Right lobe of liver (tissue), 4 donors: ENCODE measurements at regions not wholly inside any gene's neighbourhood (a gene's known extent, or its start where the extent isn't known, plus 50 kb on each side); places are given as distances from the start of the nearest gene placed in this dataset.

Source experiments
- POLR2A ChIP-seq: fragments of 450-650 bp; IDR thresholded peaks from one replicate; pipeline ENCODE4 v1.6.1; 2017; ENCODE audit warnings: antibody characterized with exemption, mild to moderate bottlenecking
- TF ChIP-seq, protein P1 (sequence below), 4 donors: fragments of 200-600 bp in 3 of 4; fragments of 450-650 bp in 1 of 4; IDR thresholded peaks; one replicate each; pipeline versions ENCODE4 v1.5.1 to v1.8.0; 2016 to 2022; ENCODE audit warnings: antibody characterized with exemption in 4 of 4, mild to moderate bottlenecking in 2 of 4
- donor health status: DM: no; HTN: no; CAD: no.
- donor health status: DM: no; HTN: no; CAD: no.
- donor health status: DM: no; HTN: yes; CAD: no.

DNA sequence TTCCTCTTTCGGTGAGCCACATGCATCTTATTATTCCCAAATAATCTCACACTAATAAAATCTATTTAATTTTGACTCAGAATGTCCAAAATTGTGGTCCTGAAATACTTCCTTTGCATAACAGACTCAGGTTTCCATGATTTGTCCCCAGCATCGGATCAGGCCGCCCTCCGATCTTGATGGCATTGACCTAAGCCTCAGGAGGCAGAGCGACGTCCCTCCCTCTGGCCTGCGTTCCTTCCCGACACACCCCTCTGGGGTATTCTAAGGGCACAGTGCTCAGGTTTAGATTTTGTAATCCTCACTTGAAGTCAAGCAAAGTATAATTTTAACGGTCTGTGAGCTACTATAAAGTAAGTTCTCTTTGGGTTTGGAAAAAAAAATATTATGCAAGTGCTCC, 857.7 kb downstream of the GALR1 start:
- TF ChIP-seq, protein P1, sequence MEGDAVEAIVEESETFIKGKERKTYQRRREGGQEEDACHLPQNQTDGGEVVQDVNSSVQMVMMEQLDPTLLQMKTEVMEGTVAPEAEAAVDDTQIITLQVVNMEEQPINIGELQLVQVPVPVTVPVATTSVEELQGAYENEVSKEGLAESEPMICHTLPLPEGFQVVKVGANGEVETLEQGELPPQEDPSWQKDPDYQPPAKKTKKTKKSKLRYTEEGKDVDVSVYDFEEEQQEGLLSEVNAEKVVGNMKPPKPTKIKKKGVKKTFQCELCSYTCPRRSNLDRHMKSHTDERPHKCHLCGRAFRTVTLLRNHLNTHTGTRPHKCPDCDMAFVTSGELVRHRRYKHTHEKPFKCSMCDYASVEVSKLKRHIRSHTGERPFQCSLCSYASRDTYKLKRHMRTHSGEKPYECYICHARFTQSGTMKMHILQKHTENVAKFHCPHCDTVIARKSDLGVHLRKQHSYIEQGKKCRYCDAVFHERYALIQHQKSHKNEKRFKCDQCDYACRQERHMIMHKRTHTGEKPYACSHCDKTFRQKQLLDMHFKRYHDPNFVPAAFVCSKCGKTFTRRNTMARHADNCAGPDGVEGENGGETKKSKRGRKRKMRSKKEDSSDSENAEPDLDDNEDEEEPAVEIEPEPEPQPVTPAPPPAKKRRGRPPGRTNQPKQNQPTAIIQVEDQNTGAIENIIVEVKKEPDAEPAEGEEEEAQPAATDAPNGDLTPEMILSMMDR (IDR thresholded peaks at IDR 0.05) = no peak
- no peak for TF ChIP-seq POLR2A
